Spleen (tissue), 11 donors: ENCODE measurements at regions not wholly inside any gene's neighbourhood (a gene's known extent, or its start where the extent isn't known, plus 50 kb on each side); places are given as distances from the start of the nearest gene placed in this dataset.

Experiments
- DNase-seq: peaks from one replicate; pipeline ENCODE4 v3.0.0-alpha.2; 2020
- H3K27ac ChIP-seq, 8 donors: fragments of 200-600 bp; sonication (generic) in 7 of 8; 1 replicate in 4 of 8; 2 replicates in 4 of 8; pipeline versions ENCODE4 v1.5.0 to v1.8.0; 2016 to 2021; ENCODE audit warnings: inconsistent platforms in 4 of 8, mild to moderate bottlenecking in 4 of 8, moderate library complexity in 1 of 8
- H3K27me3 ChIP-seq, 7 donors: fragments of 200-600 bp; sonication (generic) in 6 of 7; replicated peaks in 1 of 7; 1 replicate in 4 of 7; 2 replicates in 3 of 7; pipeline versions ENCODE4 v1.5.0 to v1.8.0; 2016 to 2021; ENCODE audit warnings: inconsistent platforms in 3 of 7, mild to moderate bottlenecking in 1 of 7
- H3K36me3 ChIP-seq, 6 donors: fragments of 200-600 bp; sonication (generic) in 5 of 6; 1 replicate in 4 of 6; 2 replicates in 2 of 6; pipeline versions ENCODE4 v1.5.0 to v1.8.0; 2016 to 2021; ENCODE audit warnings: inconsistent platforms in 2 of 6
- H3K4me1 ChIP-seq, 6 donors: fragments of 200-600 bp; sonication (generic) in 5 of 6; 1 replicate in 3 of 6; 2 replicates in 3 of 6; pipeline versions ENCODE4 v1.5.0 to v1.8.0; 2016 to 2021; ENCODE audit warnings: inconsistent platforms in 3 of 6
- H3K4me3 ChIP-seq, 8 donors: fragments of 200-600 bp; sonication (generic) in 7 of 8; 1 replicate in 4 of 8; 2 replicates in 4 of 8; pipeline versions ENCODE4 v1.5.0 to v1.8.0; 2016 to 2021; ENCODE audit warnings: inconsistent platforms in 4 of 8, mild to moderate bottlenecking in 4 of 8, moderate library complexity in 2 of 8
- H3K9me3 ChIP-seq, 8 donors: fragments of 200-600 bp; sonication (generic) in 7 of 8; 1 replicate in 4 of 8; 2 replicates in 4 of 8; pipeline versions ENCODE4 v1.5.0 to v1.8.0; 2016 to 2021; ENCODE audit warnings: inconsistent platforms in 4 of 8
- CTCF ChIP-seq, 11 experiments: fragments of 200-600 bp in 7 of 11; fragments of 450-650 bp in 4 of 11; sonication (generic) in 4 of 11; IDR thresholded peaks in 8 of 11; conservative IDR thresholded peaks in 3 of 11; 1 replicate in 7 of 11; 2 replicates in 4 of 11; pipeline versions ENCODE4 v1.4.0 to v1.8.0; 2016 to 2021; ENCODE audit warnings: antibody characterized with exemption in 11 of 11, inconsistent platforms in 4 of 11, mild to moderate bottlenecking in 1 of 11
- POLR2A ChIP-seq, 3 donors: fragments of 450-650 bp; IDR thresholded peaks; one replicate each; pipeline ENCODE4 v1.5.1; 2017; ENCODE audit warnings: antibody characterized with exemption in 3 of 3, mild to moderate bottlenecking in 1 of 3
- POLR2AphosphoS5 ChIP-seq, 3 donors: sonication (generic); formaldehyde crosslinking; IDR thresholded peaks; one replicate each; pipeline ENCODE4 v1.5.1; 2017; ENCODE audit warnings: antibody characterized with exemption in 3 of 3
- WGBS, 5 donors: extraction: QIAGEN DNeasy Blood & Tissue Kit in 3 of 5; methylation state at CpG; one replicate each; pipeline versions ENCODE4 v1.1.5 to v1.1.7; 2013 to 2018; 5-methylcytosine and 5-hydroxymethylcytosine counted together
- intact Hi-C: fragments of 100-400 bp; cut with DNase I; formaldehyde crosslinking; loops from one replicate; pipeline ENCODE4 v1.15.0; 2023; ENCODE audit warnings: low total_unique reads
- donor health status: healthy with polysubstance abuse.
- donor health status: DM: no; HTN: no; CAD: no; lungs with moderate emphysema.
- donor health status: DM: no; HTN: no; CAD: no.
- donor health status: Bipolar disorder and iron deficiency.
- donor health status: healthy.
- donor health status: DM: no; HTN: no; CAD: no.
- donor health status: DM: yes; HTN: yes; CAD: no.

DNA sequence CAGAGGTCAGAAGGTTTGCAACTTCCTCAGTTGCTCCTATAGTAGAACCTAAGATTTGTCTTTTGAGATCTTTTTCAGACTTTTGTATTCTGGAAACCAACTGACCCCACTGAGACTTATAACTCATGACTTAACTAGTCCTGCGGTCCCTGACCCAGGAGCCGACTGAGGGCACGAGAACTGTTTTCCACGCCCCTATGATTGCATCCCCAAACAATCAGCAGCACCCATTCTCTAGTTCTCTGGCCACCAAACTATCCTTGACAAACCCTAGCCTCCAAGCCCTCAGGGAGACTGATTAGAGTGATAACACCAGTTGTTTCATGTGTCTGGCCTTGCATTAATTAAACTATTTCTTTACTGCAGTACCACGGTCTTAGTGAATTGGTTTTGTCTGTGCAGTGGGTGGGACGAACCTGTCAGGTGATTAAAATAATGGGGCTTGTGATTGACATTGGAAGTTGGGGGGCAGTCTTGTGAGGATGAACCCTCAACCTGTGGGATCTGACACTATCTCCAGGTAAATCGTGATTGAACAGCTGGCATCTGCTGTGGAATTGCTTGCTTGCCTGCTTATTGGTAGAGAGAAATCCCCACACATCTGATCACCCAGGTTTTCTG lies 95.7 kb downstream of the B3GNT2 start:
- no peaks in the 10 kb centered on the region for H3K27me3 ChIP-seq
- H3K36me3 ChIP-seq = no peaks in the 10 kb centered on the region
- no peak overlapping the region for H3K4me3 ChIP-seq
- H3K27ac ChIP-seq = no peak overlapping the region
- peaks cover 0 to 43% (median 16%) of the 10 kb centered on the region in 6 donors for H3K4me1 ChIP-seq
- DNase-seq = no peak
- TF ChIP-seq POLR2AphosphoS5 (IDR thresholded peaks at IDR 0.05) (no peak), POLR2A (IDR thresholded peaks at IDR 0.05) (no peak), CTCF (IDR thresholded peaks at IDR 0.05 in 8 of 11, conservative IDR thresholded peaks at IDR 0.05 in 3 of 11) (no peak)
- H3K9me3 ChIP-seq = no peaks in the 10 kb centered on the region
- 91 to 98% (median 93%) methylated on average over 7 of the region's 7 CpGs for WGBS, 5 donors
- intact Hi-C loops = no loop called here

GRCh38 chr2:62291052-62291451 lies 95.1 kb downstream of the B3GNT2 start:
- intact Hi-C loops = no loop called here
- DNase-seq = no peak
- Histone ChIP-seq H3K36me3 (no peaks in the 10 kb centered on the region), H3K4me1 (peaks cover 0 to 43% (median 16%) of the 10 kb centered on the region in 6 donors), H3K9me3 (peaks cover 0 to 3% (median under 1%) of the 10 kb centered on the region in 8 donors), H3K4me3 (no peak overlapping the region), H3K27ac (no peak overlapping the region), H3K27me3 (no peaks in the 10 kb centered on the region)
- WGBS, 5 donors = 81 to 87% (median 84%) methylated on average over 1 of the region's 1 CpG
- no peak for TF ChIP-seq POLR2A (IDR thresholded peaks at IDR 0.05)
- TF ChIP-seq POLR2AphosphoS5 (IDR thresholded peaks at IDR 0.05) = no peak
- TF ChIP-seq CTCF (IDR thresholded peaks at IDR 0.05 in 8 of 11, conservative IDR thresholded peaks at IDR 0.05 in 3 of 11) = no peak

- Histone ChIP-seq H3K27ac (no peak overlapping the region), H3K4me3 (no peak overlapping the region), H3K4me1 (peaks cover 0 to 32% (median 6%) of the 10 kb centered on the region in 6 donors), H3K27me3 (no peaks in the 10 kb centered on the region), H3K36me3 (no peaks in the 10 kb centered on the region), H3K9me3 (peaks cover 0 to 26% (median 17%) of the 10 kb centered on the region in 8 donors)
- intact Hi-C loops = no loop called here
- no peak for DNase-seq
- WGBS, 5 donors = 75 to 79% (median 76%) methylated on average over 8 of the region's 8 CpGs
- TF ChIP-seq POLR2A (IDR thresholded peaks at IDR 0.05) (no peak), CTCF (IDR thresholded peaks at IDR 0.05 in 8 of 11, conservative IDR thresholded peaks at IDR 0.05 in 3 of 11) (no peak), POLR2AphosphoS5 (IDR thresholded peaks at IDR 0.05) (no peak)
Observed at GRCh38 chr2:62287899-62288880, 92.3 kb downstream of the B3GNT2 start.

DNA sequence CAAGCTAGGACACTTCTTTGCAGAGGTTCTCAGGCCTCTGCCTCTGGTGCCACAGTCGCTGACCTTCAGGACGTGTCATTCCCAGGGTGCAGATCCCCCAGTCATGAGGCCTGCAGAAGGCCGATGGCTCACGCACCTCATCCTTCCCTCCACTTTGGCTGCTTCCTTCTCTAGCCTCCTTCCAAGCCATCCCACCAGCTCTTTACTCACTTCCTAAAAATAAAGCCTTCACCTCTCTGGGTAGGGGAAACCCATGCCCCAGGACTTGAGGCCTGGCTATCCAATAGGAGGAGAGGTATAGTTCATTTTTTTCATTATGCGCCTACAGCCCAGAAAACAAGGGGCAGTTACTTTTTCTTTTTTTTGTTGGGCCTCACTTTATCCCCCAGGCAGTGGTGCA lies 91.4 kb downstream of the B3GNT2 start:
- TF ChIP-seq POLR2AphosphoS5 (IDR thresholded peaks at IDR 0.05) (no peak), CTCF (IDR thresholded peaks at IDR 0.05 in 8 of 11, conservative IDR thresholded peaks at IDR 0.05 in 3 of 11) (no peak), POLR2A (IDR thresholded peaks at IDR 0.05) (no peak)
- Histone ChIP-seq H3K27me3 (no peaks in the 10 kb centered on the region), H3K27ac (no peak overlapping the region), H3K4me1 (peaks cover 0 to 23% (median 6%) of the 10 kb centered on the region in 6 donors), H3K4me3 (no peak overlapping the region), H3K9me3 (peaks cover 0 to 26% (median 17%) of the 10 kb centered on the region in 8 donors), H3K36me3 (no peaks in the 10 kb centered on the region)
- DNase-seq = no peak
- WGBS, 5 donors = 81 to 95% (median 87%) methylated on average over 5 of the region's 5 CpGs
- intact Hi-C loops = no loop called here
